ENCODE measurements at regions not wholly inside any gene's neighbourhood (a gene's known extent, or its start where the extent isn't known, plus 50 kb on each side); places are given as distances from the start of the nearest gene placed in this dataset.

DNA sequence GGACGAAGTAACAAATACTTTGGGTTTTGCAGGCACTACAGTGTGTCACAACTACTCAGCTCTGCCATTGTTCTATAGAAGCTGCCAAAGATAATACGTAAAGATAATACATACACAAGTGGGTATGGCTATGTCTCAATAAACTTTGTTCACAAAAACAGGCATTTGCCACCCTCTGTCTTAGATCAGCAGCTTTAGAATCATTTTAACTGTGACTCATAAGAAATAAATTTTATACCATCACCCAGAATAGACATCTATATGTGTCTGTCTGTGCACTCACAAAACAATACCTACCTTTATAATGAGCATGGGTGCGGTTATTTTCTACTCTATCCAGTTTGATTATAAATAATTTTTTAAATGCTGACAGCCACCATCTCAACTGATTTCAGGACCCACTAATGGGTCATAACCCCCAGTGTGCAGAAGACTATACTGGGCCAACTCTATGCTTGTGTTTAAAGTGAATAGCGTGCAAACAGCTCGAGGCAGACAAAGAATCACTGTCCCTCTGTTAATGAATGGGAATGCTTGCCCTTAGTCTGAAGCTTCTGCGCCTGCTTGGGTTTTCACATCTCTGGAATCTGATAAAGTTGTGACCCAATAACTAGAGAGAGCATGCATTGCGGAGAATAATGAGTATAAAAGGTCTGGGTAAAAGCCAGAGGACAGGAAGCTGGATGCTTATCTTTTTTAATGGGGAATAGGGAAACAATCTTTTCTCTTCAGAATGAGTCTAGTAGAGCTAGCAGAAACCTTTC is 216.2 kb downstream of the PLPP3 start:
- TF ChIP-seq, protein P1, sequence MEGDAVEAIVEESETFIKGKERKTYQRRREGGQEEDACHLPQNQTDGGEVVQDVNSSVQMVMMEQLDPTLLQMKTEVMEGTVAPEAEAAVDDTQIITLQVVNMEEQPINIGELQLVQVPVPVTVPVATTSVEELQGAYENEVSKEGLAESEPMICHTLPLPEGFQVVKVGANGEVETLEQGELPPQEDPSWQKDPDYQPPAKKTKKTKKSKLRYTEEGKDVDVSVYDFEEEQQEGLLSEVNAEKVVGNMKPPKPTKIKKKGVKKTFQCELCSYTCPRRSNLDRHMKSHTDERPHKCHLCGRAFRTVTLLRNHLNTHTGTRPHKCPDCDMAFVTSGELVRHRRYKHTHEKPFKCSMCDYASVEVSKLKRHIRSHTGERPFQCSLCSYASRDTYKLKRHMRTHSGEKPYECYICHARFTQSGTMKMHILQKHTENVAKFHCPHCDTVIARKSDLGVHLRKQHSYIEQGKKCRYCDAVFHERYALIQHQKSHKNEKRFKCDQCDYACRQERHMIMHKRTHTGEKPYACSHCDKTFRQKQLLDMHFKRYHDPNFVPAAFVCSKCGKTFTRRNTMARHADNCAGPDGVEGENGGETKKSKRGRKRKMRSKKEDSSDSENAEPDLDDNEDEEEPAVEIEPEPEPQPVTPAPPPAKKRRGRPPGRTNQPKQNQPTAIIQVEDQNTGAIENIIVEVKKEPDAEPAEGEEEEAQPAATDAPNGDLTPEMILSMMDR (IDR thresholded peaks at IDR 0.05) = no peak
- TF ChIP-seq POLR2A (IDR thresholded peaks at IDR 0.05) = no peak
- no peak for TF ChIP-seq EP300 (IDR thresholded peaks at IDR 0.05)

Data from ovary (tissue), 3 donors.